ENCODE measurements at regions not wholly inside any gene's neighbourhood (a gene's known extent, or its start where the extent isn't known, plus 50 kb on each side); places are given as distances from the start of the nearest gene placed in this dataset.

- TF ChIP-seq, protein P1, sequence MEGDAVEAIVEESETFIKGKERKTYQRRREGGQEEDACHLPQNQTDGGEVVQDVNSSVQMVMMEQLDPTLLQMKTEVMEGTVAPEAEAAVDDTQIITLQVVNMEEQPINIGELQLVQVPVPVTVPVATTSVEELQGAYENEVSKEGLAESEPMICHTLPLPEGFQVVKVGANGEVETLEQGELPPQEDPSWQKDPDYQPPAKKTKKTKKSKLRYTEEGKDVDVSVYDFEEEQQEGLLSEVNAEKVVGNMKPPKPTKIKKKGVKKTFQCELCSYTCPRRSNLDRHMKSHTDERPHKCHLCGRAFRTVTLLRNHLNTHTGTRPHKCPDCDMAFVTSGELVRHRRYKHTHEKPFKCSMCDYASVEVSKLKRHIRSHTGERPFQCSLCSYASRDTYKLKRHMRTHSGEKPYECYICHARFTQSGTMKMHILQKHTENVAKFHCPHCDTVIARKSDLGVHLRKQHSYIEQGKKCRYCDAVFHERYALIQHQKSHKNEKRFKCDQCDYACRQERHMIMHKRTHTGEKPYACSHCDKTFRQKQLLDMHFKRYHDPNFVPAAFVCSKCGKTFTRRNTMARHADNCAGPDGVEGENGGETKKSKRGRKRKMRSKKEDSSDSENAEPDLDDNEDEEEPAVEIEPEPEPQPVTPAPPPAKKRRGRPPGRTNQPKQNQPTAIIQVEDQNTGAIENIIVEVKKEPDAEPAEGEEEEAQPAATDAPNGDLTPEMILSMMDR (IDR thresholded peaks at IDR 0.05) = no peak
- TF ChIP-seq ZFX (IDR thresholded peaks at IDR 0.05; ENCODE audit: borderline replicate concordance) = no peak
Observed at GRCh38 chr18:44060197-44060596, 620.5 kb upstream of the SETBP1 start.
